SK-N-SH (cell line): ENCODE measurements at regions not wholly inside any gene's neighbourhood (a gene's known extent, or its start where the extent isn't known, plus 50 kb on each side); places are given as distances from the start of the nearest gene placed in this dataset.

Source experiments
- CTCF ChIA-PET: fragments of 300-600, 350-600 bp; formaldehyde crosslinking; extraction: SDS; loops from one replicate; lab custom pipeline; 2021; lab: Yijun Ruan, JAX
- POLR2A ChIA-PET: fragments of 350-600 bp; sonication (Branson Sonifier 250); formaldehyde crosslinking; extraction: SDS; loops from one replicate; lab custom pipeline; 2020; ENCODE audit warnings: antibody characterized with exemption, inconsistent platforms; lab: Yijun Ruan, JAX
- DNase-seq: peaks from one replicate; pipeline ENCODE4 v3.0.0; 2012
- H2AFZ ChIP-seq: fragments of 200-600 bp; sonication (generic); 2 replicates; pipeline ENCODE4 v1.8.1; 2016; ENCODE audit warnings: antibody characterized with exemption, mild to moderate bottlenecking, low read depth
- H3F3A ChIP-seq: fragments of 200-600 bp; sonication (generic); replicated peaks from 2 replicates; pipeline ENCODE3; 2016; ENCODE audit warnings: antibody characterized with exemption, mild to moderate bottlenecking; ENCODE audit not compliant: insufficient read depth
- H3K27ac ChIP-seq, 2 experiments: fragments of 200-500 bp in 1 of 2; fragments of 200-600 bp in 1 of 2; sonication (Bioruptor generic) in 1 of 2; sonication (generic), shearing (Covaris generic) in 1 of 2; 2 replicates each; pipeline versions ENCODE4 v1.5.1 to v1.6.1; 2014 to 2016; ENCODE audit warnings: low read depth in 2 of 2, inconsistent platforms in 1 of 2, low read length in 1 of 2, mild to moderate bottlenecking in 1 of 2, mixed read lengths in 1 of 2
- H3K27me3 ChIP-seq: fragments of 200-600 bp; sonication (generic), shearing (Covaris generic); 2 replicates; pipeline ENCODE4 v1.6.1; 2016; ENCODE audit warnings: mixed run types; ENCODE audit not compliant: insufficient read depth
- H3K36me3 ChIP-seq, 2 experiments: fragments of 200-500 bp in 1 of 2; fragments of 200-600 bp in 1 of 2; sonication (Bioruptor generic) in 1 of 2; sonication (generic) in 1 of 2; replicated peaks in 1 of 2; 2 replicates each; pipeline versions ENCODE3 to v1.5.1; 2014 to 2016; ENCODE audit warnings: low read length in 1 of 2, mild to moderate bottlenecking in 1 of 2; ENCODE audit not compliant: insufficient read depth in 2 of 2, control insufficient read depth in 1 of 2
- H3K4me1 ChIP-seq, 2 experiments: fragments of 200-500 bp in 1 of 2; fragments of 200-600 bp in 1 of 2; sonication (Bioruptor generic) in 1 of 2; sonication (generic), shearing (Covaris generic) in 1 of 2; 2 replicates each; pipeline versions ENCODE4 v1.5.1 to v1.6.1; 2014 to 2016; ENCODE audit warnings: low read depth in 1 of 2, low read length in 1 of 2, mixed run types in 1 of 2; ENCODE audit not compliant: insufficient read depth in 2 of 2, control insufficient read depth in 1 of 2
- H3K4me2 ChIP-seq: fragments of 200-600 bp; sonication (generic), shearing (Covaris generic); 2 replicates; pipeline ENCODE4 v1.6.1; 2017; ENCODE audit warnings: mixed run types
- H3K4me3 ChIP-seq, 2 experiments: fragments of 200-500 bp in 1 of 2; fragments of 200-600 bp in 1 of 2; sonication (Bioruptor generic) in 1 of 2; sonication (generic), shearing (Covaris generic) in 1 of 2; 2 replicates each; pipeline versions ENCODE4 v1.5.1 to v1.8.1; 2014 to 2016; ENCODE audit warnings: low read depth in 2 of 2, inconsistent platforms in 1 of 2, low read length in 1 of 2, mild to moderate bottlenecking in 1 of 2, mixed read lengths in 1 of 2, moderate library complexity in 1 of 2
- H3K79me2 ChIP-seq: fragments of 200-600 bp; sonication (generic); 2 replicates; pipeline ENCODE4 v1.8.1; 2017; ENCODE audit warnings: mild to moderate bottlenecking; ENCODE audit not compliant: insufficient read depth
- H3K9ac ChIP-seq: fragments of 200-600 bp; sonication (generic); 2 replicates; pipeline ENCODE4 v1.6.1; 2017; ENCODE audit warnings: mixed run types
- H3K9me2 ChIP-seq: fragments of 200-600 bp; sonication (generic); 2 replicates; pipeline ENCODE4 v1.6.1; 2017; ENCODE audit warnings: mixed run types
- H3K9me3 ChIP-seq: fragments of 200-600 bp; sonication (generic); 2 replicates; pipeline ENCODE4 v1.6.1; 2017; ENCODE audit warnings: mixed run types, mild to moderate bottlenecking, moderate library complexity
- H4K20me1 ChIP-seq: fragments of 200-600 bp; sonication (generic); 2 replicates; pipeline ENCODE4 v1.6.1; 2017; ENCODE audit warnings: mild to moderate bottlenecking, mixed run types; ENCODE audit not compliant: insufficient read depth
- FOXJ3 ChIP-seq: sonication (generic); formaldehyde crosslinking; IDR thresholded peaks from 2 replicates; pipeline ENCODE4 v1.5.1; 2020; ENCODE audit warnings: mild to moderate bottlenecking, missing genetic modification reagents
- JUND ChIP-seq: IDR thresholded peaks from 2 replicates; pipeline ENCODE4 v1.4.0; 2012
- MEF2A ChIP-seq: IDR thresholded peaks from 2 replicates; pipeline ENCODE4 v1.4.0; 2012; ENCODE audit warnings: low read depth, borderline replicate concordance
- NFIC ChIP-seq: IDR thresholded peaks from 2 replicates; pipeline ENCODE4 v1.4.0; 2012; ENCODE audit warnings: borderline replicate concordance
- RCOR1 ChIP-seq: fragments of 150-350 bp; IDR thresholded peaks from 2 replicates; pipeline ENCODE4 v1.6.1; 2017; ENCODE audit warnings: antibody characterized with exemption, low read length
- RFX5 ChIP-seq: IDR thresholded peaks from 2 replicates; pipeline ENCODE4 v1.6.1; 2012; ENCODE audit warnings: mild to moderate bottlenecking, improper control_type of control experiment, low read length
- SMC3 ChIP-seq: IDR thresholded peaks from 2 replicates; pipeline ENCODE4 v1.6.1; 2012; ENCODE audit warnings: low read depth, low read length, improper control_type of control experiment
- TCF12 ChIP-seq: IDR thresholded peaks from 2 replicates; pipeline ENCODE4 v1.4.0; 2012
- WGBS: methylation state at CpG from one replicate; pipeline ENCODE4 v1.1.6; 2017; ENCODE audit warnings: low lambda C conversion rate; 5-methylcytosine and 5-hydroxymethylcytosine counted together
- TF ChIP-seq, protein P1 (sequence below): fragments of 150-350 bp; IDR thresholded peaks from 2 replicates; pipeline ENCODE4 v1.6.1; 2016; ENCODE audit warnings: mild to moderate bottlenecking, low read depth, low read length

DNA sequence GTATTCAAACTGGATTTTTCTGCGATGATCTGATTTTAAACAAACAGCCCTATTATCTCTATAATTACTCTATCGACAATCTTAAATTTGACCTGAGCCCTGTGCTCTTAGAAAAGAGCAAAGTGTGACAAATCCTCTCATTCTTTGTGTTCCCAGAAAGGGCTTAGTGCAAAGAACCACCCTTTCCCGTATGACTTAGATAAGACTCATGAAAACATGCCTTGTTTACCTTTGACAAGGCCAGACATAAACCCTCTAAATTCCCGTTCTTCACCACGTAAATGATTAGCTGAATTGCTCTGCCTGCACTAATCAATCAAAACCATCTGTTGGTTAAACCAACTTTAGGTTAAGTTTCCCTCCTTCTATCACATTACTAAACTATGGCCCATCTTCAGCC, 285.7 kb upstream of the SEL1L start:
- H2AFZ ChIP-seq, result no peak overlapping the region
- CTCF ChIA-PET, result no interaction called here
- TF ChIP-seq MEF2A, result no peak
- H3F3A ChIP-seq, result no peaks in the 10 kb centered on the region
- no peak overlapping the region for H3K4me3 ChIP-seq
- no peaks in the 10 kb centered on the region for H3K79me2 ChIP-seq
- H3K27me3 ChIP-seq, result no peaks in the 10 kb centered on the region
- POLR2A ChIA-PET, result no interaction called here
- 4% methylated on average over 5 of the region's 5 CpGs for WGBS
- no peak overlapping the region for H3K4me2 ChIP-seq
- DNase-seq, result no peak
- no peak overlapping the region for H3K27ac ChIP-seq
- no peaks in the 10 kb centered on the region for H3K9me2 ChIP-seq
- H4K20me1 ChIP-seq, result no peaks in the 10 kb centered on the region
- no peaks in the 10 kb centered on the region for H3K9me3 ChIP-seq
- no peak overlapping the region for H3K9ac ChIP-seq
- no peaks in the 10 kb centered on the region for H3K4me1 ChIP-seq
- H3K36me3 ChIP-seq, result no peaks in the 10 kb centered on the region

DNA sequence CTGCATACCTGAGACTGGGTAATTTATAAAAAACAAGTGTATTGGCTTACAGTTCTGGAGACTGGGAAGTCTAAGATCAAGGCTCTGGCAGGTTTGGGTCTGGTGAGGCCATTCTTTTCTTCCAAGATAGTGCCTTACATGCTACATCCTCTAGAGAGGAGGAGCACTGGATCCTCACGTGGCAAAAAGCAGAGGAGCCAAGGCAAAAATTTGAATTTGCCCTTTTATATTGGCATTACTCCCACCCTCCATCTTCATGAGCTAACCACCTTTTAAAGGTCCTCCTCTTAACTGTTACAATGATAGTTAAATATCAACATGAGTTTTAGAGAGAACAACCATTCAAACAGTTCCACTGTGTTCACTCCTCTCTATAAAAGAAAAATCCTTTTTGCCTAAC, 286.3 kb upstream of the SEL1L start:
- H3K4me2 ChIP-seq, result no peak overlapping the region
- 0% methylated on average over 1 of the region's 1 CpG for WGBS
- POLR2A ChIA-PET, result no interaction called here

DNA sequence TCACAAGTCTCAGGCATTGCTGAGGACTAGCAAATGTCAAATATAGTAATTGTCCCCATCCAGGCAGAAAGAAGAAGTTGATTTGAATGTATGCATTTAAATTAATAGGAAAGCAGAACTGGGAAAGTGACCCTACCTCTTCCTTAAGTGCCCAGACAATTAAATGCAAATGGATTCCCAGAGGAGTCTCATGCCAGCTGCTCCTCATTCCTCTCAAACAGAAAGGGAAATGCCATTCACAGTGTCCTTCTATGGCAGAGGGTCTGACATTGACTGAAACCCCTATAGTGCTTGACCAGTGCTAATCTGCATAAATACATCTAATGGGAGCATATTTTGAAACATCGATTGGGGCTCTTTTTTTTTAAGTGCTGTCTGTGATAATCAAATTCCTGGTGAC, 292.4 kb upstream of the SEL1L start:
- 4% methylated on average over 1 of the region's 1 CpG for WGBS
- no peaks in the 10 kb centered on the region for H3K4me1 ChIP-seq
- CTCF ChIA-PET, result no interaction called here
- no peak overlapping the region for H3K4me2 ChIP-seq
- no peaks in the 10 kb centered on the region for H3K79me2 ChIP-seq
- no peaks in the 10 kb centered on the region for H3K36me3 ChIP-seq
- H3K4me3 ChIP-seq, result no peak overlapping the region
- no peaks in the 10 kb centered on the region for H3K27me3 ChIP-seq
- H2AFZ ChIP-seq, result no peak overlapping the region
- no peak overlapping the region for H3K27ac ChIP-seq
- H3K9ac ChIP-seq, result no peak overlapping the region
- H3K9me3 ChIP-seq, result no peaks in the 10 kb centered on the region
- DNase-seq, result no peak
- no peaks in the 10 kb centered on the region for H3K9me2 ChIP-seq
- no peaks in the 10 kb centered on the region for H3F3A ChIP-seq
- no peaks in the 10 kb centered on the region for H4K20me1 ChIP-seq
- POLR2A ChIA-PET, result no interaction called here
- TF ChIP-seq, protein P1, sequence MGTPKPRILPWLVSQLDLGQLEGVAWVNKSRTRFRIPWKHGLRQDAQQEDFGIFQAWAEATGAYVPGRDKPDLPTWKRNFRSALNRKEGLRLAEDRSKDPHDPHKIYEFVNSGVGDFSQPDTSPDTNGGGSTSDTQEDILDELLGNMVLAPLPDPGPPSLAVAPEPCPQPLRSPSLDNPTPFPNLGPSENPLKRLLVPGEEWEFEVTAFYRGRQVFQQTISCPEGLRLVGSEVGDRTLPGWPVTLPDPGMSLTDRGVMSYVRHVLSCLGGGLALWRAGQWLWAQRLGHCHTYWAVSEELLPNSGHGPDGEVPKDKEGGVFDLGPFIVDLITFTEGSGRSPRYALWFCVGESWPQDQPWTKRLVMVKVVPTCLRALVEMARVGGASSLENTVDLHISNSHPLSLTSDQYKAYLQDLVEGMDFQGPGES, result no peak
- TF ChIP-seq RFX5, result no peak
- no peak for TF ChIP-seq FOXJ3 (CRISPR knock-in tag)
- TF ChIP-seq TCF12, result no peak
- TF ChIP-seq NFIC, result no peak
- TF ChIP-seq RCOR1, result no peak
- no peak for TF ChIP-seq SMC3

More for the DNA sequence above, 286.3 kb upstream of the SEL1L start:
- Histone ChIP-seq H4K20me1 (no peaks in the 10 kb centered on the region), H3K4me1 (no peaks in the 10 kb centered on the region), H3K36me3 (no peaks in the 10 kb centered on the region), H3F3A (no peaks in the 10 kb centered on the region), H3K9me3 (no peaks in the 10 kb centered on the region), H3K9me2 (no peaks in the 10 kb centered on the region), H3K4me3 (no peak overlapping the region), H2AFZ (no peak overlapping the region), H3K27me3 (no peaks in the 10 kb centered on the region), H3K79me2 (no peaks in the 10 kb centered on the region), H3K9ac (no peak overlapping the region), H3K27ac (no peak overlapping the region)
- DNase-seq, result no peak
- TF ChIP-seq JUND, result no peak
- CTCF ChIA-PET, result no interaction called here
